Stimulated activated naive B cell treated with anti-CD40 and anti-IgM and Interleukin-4, amounts not matched to agents 10 μg/mL and 1 μg/mL and 100 μg/mL, for 72 hours (primary cell): ENCODE measurements at regions not wholly inside any gene's neighbourhood (a gene's known extent, or its start where the extent isn't known, plus 50 kb on each side); places are given as distances from the start of the nearest gene placed in this dataset.

Experiments used
- ATAC-seq, 2 donors: fragments of 150-1000 bp; cut with Tn5 transposase; replicated peaks; 2 replicates each; pipeline ENCODE4 v1.10.0; 2021; ENCODE audit warnings: moderate library complexity in 1 of 2
- DNase-seq: peaks from one replicate; pipeline ENCODE4 v3.0.0; 2021
- H3K27ac Mint-ChIP-seq: one replicate; pipeline ENCODE4 v1.8.0; 2022; ENCODE audit warnings: mild to moderate bottlenecking, mixed read lengths
- H3K27me3 Mint-ChIP-seq, 2 donors: one replicate each; pipeline ENCODE4 v1.8.0; 2022; ENCODE audit warnings: mixed read lengths in 2 of 2
- H3K36me3 Mint-ChIP-seq, 2 donors: one replicate each; pipeline ENCODE4 v1.8.0; 2022; ENCODE audit warnings: mixed read lengths in 2 of 2, mild to moderate bottlenecking in 1 of 2
- H3K4me1 Mint-ChIP-seq, 2 donors: one replicate each; pipeline ENCODE4 v1.8.0; 2022; ENCODE audit warnings: mixed read lengths in 2 of 2, mild to moderate bottlenecking in 1 of 2
- H3K4me3 Mint-ChIP-seq, 2 donors: one replicate each; pipeline ENCODE4 v1.8.0; 2022; ENCODE audit warnings: mild to moderate bottlenecking in 2 of 2, mixed read lengths in 2 of 2, moderate library complexity in 1 of 2
- H3K9me3 Mint-ChIP-seq, 2 donors: one replicate each; pipeline ENCODE4 v1.8.0; 2022; ENCODE audit warnings: mixed read lengths in 2 of 2, mild to moderate bottlenecking in 1 of 2

DNA sequence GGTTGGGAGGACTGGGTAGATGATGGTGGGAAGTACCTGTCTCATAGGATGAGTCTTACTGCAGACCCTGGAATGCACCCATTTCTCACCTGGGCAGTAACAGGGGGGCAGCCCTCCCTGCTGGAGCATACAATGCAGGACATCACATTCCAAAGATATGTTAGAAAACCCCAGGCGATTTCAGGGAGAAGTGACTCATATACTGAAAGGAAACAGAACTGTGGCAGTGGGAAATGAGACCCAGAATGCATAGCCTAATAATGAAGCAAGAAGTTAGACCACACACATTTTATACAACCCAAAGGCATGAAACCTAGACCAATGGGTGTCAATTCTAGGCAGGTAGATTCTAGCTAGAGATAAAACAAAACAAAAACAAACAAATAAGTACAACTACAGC, 402.7 kb downstream of the IRS2 start:
- H3K9me3 Mint-ChIP-seq: peaks cover 0 to 4% of the 10 kb centered on the region in 2 donors
- H3K4me3 Mint-ChIP-seq: no peak overlapping the region
- no peaks in the 10 kb centered on the region for H3K4me1 Mint-ChIP-seq
- ATAC-seq (no peak), DNase-seq (no peak)
- H3K27ac Mint-ChIP-seq: no peak overlapping the region
- H3K36me3 Mint-ChIP-seq: no peaks in the 10 kb centered on the region
- peaks cover 0 to 5% of the 10 kb centered on the region in 2 donors for H3K27me3 Mint-ChIP-seq

DNA sequence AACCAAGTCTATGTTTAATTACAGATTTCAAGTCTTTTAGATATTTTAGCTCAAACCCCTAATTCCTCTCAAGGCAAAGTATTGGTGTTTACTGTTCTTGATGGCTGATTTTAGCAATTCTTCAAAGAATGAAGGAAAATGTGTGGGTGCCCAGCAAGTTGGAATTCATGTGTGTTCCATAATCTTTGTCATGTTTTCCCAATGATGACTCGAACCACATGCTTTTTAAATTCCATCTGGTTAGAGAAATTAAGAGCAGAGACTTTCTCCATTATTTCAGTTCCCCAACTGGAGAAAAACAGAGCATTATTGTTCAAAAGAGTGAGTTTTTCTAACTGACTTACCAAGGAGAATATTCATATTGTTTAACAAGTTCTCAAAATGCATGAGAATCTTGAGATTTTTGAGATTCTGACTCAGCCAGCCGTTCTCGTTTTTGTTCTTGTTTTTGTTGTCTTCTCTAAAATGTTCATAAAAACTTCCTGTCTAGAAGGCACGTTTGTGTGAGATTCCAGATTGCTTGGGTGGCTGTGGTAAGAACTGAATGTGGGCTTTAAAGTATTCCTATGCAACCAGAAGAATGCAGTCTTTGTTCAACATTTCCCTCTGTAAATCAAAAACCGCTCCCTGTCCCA, 404.7 kb downstream of the IRS2 start:
- Mint-ChIP-seq H3K4me1 (no peaks in the 10 kb centered on the region), H3K27ac (no peak overlapping the region), H3K9me3 (peaks cover 0 to 4% of the 10 kb centered on the region in 2 donors), H3K4me3 (no peak overlapping the region), H3K36me3 (no peaks in the 10 kb centered on the region), H3K27me3 (peaks cover 0 to 5% of the 10 kb centered on the region in 2 donors)
- DNase-seq (no peak), ATAC-seq (no peak)

DNA sequence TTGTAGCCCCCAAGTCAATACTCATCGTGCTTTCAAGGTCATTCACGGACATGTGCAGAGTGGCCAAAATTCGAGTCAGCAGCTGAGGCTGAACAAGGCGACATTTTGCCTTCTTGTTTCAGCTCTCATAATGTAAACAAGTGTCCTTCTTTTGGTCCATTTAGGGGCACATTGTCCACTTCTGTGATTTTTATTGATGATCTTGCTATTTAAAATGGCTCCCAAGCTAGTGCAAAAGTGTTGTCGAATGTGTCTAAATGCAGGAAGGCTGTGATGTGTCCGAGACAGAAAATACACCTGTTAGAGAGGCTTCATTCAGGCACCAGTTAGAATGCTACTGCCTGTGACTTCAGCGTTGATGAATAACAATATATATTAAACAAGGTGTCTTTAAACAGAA, 405.9 kb downstream of the IRS2 start:
- no peak for DNase-seq
- H3K4me3 Mint-ChIP-seq: no peak overlapping the region

DNA sequence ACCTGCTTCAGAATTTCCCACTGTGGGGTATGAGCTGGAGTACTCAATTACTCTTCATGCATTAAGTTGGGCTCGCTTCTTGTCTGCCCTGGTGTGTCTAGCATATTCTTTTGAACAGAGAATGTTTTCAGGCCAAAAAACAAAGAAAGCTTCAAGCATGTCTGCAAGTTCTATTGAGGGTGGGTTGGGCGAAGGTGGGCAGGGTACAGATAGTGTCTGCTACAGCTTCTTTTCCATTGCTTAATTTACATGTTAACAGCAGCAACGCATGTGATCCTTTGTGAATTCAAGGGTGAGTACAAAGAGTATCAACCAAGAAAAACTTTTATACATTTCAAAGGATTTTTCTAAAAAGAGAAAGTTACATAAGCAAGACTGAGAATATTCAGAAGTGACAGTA, 406.5 kb downstream of the IRS2 start:
- peaks cover 0 to 4% of the 10 kb centered on the region in 2 donors for H3K9me3 Mint-ChIP-seq
- H3K27ac Mint-ChIP-seq: no peak overlapping the region
- peaks cover 0 to 5% of the 10 kb centered on the region in 2 donors for H3K27me3 Mint-ChIP-seq
- ATAC-seq: no peak
- no peaks in the 10 kb centered on the region for H3K4me1 Mint-ChIP-seq
- no peak overlapping the region for H3K4me3 Mint-ChIP-seq
- no peaks in the 10 kb centered on the region for H3K36me3 Mint-ChIP-seq
- DNase-seq: no peak

More for the DNA sequence above, 405.9 kb downstream of the IRS2 start:
- no peak overlapping the region for H3K27ac Mint-ChIP-seq
- H3K4me1 Mint-ChIP-seq: no peaks in the 10 kb centered on the region
- H3K27me3 Mint-ChIP-seq: peaks cover 0 to 5% of the 10 kb centered on the region in 2 donors
- ATAC-seq: no peak
- no peaks in the 10 kb centered on the region for H3K36me3 Mint-ChIP-seq
- H3K9me3 Mint-ChIP-seq: peaks cover 0 to 4% of the 10 kb centered on the region in 2 donors

DNA sequence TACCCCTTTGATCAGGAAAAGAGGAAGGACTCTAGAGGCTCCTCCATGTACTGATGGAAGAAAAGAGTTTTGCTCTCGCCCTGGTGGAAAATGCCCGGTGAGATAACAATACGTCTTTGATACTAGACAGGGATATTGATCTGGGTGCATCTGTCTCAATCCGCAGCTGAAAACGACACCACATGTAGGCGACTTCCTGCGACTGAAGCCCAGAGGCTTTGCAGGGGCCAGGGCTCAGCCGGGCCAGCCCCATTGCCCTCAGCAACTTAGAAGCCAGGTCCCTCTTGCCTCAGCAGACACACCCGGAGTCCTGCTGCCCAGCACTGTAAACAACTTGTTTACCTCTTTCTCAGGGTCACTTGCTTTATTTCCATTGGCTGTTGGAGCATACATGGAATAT, 409.4 kb downstream of the IRS2 start:
- H3K36me3 Mint-ChIP-seq: no peaks in the 10 kb centered on the region
- H3K27ac Mint-ChIP-seq: no peak overlapping the region
- no peaks in the 10 kb centered on the region for H3K4me1 Mint-ChIP-seq
- no peak overlapping the region for H3K4me3 Mint-ChIP-seq
- H3K9me3 Mint-ChIP-seq: peaks cover 0 to 2% of the 10 kb centered on the region in 2 donors
- DNase-seq: no peak
- no peak for ATAC-seq
- H3K27me3 Mint-ChIP-seq: no peaks in the 10 kb centered on the region

DNA sequence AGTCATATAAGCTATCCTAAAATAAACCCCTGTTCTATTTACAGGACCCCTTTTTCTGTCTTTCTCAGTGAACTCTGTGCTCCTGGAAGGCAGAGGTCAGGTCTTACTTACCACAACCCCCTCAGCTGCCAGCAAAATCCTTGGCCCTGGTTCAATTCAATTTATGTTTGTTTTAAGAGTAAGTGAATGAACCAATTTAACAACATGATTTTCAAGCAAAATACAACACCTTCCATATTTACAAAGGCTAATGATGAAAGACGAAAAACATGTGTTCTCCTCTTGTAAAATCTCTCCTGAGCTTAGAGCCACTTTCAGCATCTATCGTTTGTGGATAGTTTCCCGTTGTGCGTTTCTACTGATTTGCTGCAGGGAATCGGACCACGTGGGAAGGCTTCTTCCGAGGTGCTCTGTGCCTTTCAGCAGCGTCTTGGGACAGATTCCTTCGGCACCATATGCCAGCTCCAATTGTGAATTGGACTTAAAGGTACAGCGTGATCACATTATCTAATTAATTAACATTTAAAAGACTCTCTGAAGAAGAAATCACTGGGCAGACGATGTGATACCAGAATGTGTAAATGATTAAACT, 411.7 kb downstream of the IRS2 start:
- DNase-seq (no peak), ATAC-seq (no peak)
- Mint-ChIP-seq H3K36me3 (no peaks in the 10 kb centered on the region), H3K4me3 (no peak overlapping the region), H3K27me3 (no peaks in the 10 kb centered on the region), H3K9me3 (peaks cover 0 to 2% of the 10 kb centered on the region in 2 donors), H3K4me1 (no peaks in the 10 kb centered on the region), H3K27ac (no peak overlapping the region)

DNA sequence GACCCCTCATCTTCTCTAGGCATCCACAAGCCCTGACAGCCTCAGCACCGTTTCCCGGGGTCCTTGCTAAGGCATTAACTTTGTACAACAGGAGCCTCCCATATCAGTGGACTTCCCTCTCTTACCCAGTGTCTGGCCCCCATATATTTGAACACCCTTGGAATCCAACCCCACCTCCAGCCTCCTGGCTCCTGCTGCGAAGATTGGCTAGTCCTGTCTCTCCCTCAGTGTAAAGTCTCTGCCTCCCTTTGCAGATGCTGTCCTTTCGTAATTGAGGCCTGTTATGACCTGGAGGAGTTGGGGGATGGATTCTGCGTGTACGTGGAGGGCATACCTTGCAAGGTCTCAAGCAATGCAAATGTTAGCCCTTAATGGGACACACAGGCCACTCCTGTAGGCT, 413.7 kb downstream of the IRS2 start:
- DNase-seq (no peak), ATAC-seq (no peak)
- Mint-ChIP-seq H3K4me3 (no peak overlapping the region), H3K4me1 (no peaks in the 10 kb centered on the region), H3K36me3 (no peaks in the 10 kb centered on the region), H3K9me3 (peaks cover 0 to 2% of the 10 kb centered on the region in 2 donors), H3K27me3 (no peaks in the 10 kb centered on the region), H3K27ac (no peak overlapping the region)

DNA sequence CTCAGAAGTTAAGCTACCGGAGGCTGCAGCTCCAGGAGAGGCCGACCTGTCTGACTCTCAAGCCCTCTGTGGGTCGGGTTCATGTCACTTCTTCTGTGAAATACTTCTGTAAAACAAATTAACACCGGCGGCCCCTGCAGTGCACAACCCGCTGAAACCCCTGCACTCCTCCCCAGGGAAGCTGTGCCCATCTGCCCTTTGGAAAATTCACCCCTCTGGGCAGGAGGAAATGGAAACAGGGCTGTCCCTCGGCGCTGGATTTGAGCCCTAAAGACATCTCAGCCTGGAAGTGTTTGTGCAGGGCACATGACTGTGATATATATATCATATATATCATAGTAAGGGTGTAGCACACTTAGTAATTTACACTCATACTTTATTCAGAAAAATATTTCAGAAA, 415.3 kb downstream of the IRS2 start:
- no peaks in the 10 kb centered on the region for H3K4me1 Mint-ChIP-seq
- no peaks in the 10 kb centered on the region for H3K27me3 Mint-ChIP-seq
- ATAC-seq: no peak

DNA sequence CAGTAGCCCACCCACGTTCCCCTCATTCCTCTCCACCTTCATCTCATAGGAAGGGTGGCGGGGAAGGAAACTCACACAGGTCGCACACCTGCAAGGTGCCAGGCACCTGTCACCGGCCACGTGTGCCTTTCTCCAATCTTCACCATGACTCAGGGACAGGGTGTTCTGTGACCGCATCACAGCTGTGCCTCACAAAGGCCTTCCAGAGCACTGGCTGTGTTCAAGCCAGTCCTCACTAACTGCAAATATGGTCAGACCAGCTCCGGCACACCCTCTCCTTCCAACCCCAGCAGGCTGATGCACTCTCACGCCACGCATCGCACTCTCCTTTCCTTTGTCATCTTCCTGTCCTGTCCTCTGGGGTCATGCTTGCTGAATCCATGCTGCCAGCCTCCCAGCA, 415.9 kb downstream of the IRS2 start:
- ATAC-seq (no peak), DNase-seq (no peak)
- H3K27ac Mint-ChIP-seq: no peak overlapping the region
- no peaks in the 10 kb centered on the region for H3K36me3 Mint-ChIP-seq
- H3K4me3 Mint-ChIP-seq: no peak overlapping the region
- H3K9me3 Mint-ChIP-seq: peaks cover 4% of the 10 kb centered on the region in 2 donors
- H3K27me3 Mint-ChIP-seq: no peaks in the 10 kb centered on the region
- no peaks in the 10 kb centered on the region for H3K4me1 Mint-ChIP-seq

More for the DNA sequence above, 415.3 kb downstream of the IRS2 start:
- no peaks in the 10 kb centered on the region for H3K36me3 Mint-ChIP-seq
- no peak overlapping the region for H3K27ac Mint-ChIP-seq
- no peak overlapping the region for H3K4me3 Mint-ChIP-seq
- peaks cover 1 to 2% of the 10 kb centered on the region in 2 donors for H3K9me3 Mint-ChIP-seq
- no peak for DNase-seq

DNA sequence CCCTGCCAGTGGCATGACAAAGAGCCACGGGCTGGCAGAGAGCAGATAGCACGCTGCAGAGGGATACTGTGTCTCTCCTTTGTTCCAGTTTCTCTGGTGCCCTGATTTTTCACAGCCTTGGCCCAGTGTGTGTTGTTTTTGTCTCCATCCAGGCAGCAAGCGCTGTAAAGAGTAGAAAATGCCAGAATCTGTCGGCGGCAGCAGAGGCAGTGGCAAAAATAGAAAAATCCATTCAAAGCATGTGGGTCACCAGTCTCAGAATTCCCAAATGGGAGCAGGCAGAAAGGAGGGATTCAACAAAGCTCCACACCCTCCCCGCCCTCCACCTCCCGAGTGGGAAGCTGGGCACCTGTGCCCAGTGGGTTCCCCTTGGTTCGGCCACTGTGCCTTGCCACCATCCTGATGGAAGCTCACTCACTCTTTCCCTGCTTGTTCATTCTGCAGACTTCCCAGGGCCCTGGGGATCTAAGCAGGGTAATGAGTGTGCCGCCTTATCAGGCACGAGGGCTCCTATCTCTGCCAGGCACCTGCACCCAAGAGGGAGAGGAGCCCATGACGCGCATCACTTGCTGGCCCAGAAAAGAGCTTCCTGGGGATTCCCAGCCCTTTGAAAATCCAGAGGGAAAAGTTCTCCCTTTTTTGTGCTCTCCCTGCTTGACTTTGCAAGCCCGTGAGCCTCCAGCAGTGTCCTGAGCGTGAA, 416.9 kb downstream of the IRS2 start:
- H3K4me3 Mint-ChIP-seq: no peak overlapping the region
- no peaks in the 10 kb centered on the region for H3K27me3 Mint-ChIP-seq
- H3K36me3 Mint-ChIP-seq: no peaks in the 10 kb centered on the region
- ATAC-seq (no peak), DNase-seq (no peak)
- H3K27ac Mint-ChIP-seq: no peak overlapping the region
- H3K4me1 Mint-ChIP-seq: no peaks in the 10 kb centered on the region
- peaks cover 4 to 7% of the 10 kb centered on the region in 2 donors for H3K9me3 Mint-ChIP-seq

DNA sequence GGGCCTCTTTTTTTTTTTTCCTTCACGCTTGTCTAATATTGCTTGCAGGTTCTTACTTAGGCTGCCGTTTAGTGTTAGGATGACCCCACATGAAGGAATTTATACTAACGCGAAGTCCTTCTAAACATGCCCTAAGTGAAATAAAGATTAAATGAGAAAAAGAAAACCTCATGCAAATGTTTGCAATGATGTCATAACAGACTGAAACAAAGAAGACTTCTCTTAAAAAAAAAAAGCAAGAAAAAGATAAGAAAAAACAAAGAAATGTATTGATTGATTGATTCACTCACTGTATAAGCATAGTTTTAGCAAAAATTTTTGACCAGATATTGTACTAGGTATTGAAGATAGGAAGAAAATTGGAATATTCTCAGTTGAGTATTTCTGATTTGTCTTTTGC, 418.2 kb downstream of the IRS2 start:
- DNase-seq: no peak
- Mint-ChIP-seq H3K27ac (no peak overlapping the region), H3K9me3 (peaks cover 4 to 8% of the 10 kb centered on the region in 2 donors), H3K36me3 (no peaks in the 10 kb centered on the region), H3K27me3 (no peaks in the 10 kb centered on the region), H3K4me3 (no peak overlapping the region), H3K4me1 (no peaks in the 10 kb centered on the region)
- ATAC-seq: no peak

DNA sequence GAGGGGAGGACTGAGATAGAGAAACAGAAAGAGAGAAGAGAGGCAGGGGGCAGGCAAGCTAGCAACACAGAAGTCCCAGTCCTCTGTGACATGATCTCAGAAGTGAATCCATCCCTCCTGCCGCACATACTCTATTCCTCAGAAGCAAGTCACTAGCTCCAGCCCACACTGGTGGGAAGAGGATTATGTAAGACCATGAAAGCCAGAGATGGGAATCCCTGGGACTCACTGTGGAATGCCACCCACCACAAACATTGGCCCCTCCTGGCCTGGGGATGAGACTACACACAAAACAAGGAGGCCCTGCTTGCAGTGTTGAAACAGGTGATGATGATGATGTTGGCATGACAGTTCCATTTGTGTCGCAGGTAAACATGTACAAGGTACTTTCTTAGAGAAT, 419.9 kb downstream of the IRS2 start:
- no peak for ATAC-seq
- Mint-ChIP-seq H3K9me3 (peaks cover 3 to 8% of the 10 kb centered on the region in 2 donors), H3K4me1 (no peaks in the 10 kb centered on the region), H3K36me3 (no peaks in the 10 kb centered on the region), H3K27ac (no peak overlapping the region), H3K27me3 (no peaks in the 10 kb centered on the region), H3K4me3 (no peak overlapping the region)
- DNase-seq: no peak

DNA sequence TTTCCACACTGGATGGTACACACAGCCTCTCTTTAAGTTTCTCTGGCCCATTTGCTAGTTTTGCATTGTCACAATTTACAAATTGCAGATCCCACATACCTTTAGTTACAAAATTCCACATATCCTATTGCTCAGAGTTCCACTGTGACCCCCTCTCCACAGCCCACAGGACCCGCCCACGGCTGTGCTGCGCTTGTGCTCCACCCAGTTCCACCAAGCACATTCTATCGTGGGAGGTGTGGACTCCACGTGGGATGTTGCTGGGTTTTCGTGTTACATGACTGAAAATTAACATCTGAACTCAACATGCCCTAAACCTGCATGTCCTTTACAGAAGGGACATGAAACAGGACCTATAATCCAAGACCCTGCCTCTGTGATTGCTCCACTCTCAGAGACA, 423.0 kb downstream of the IRS2 start:
- H3K27ac Mint-ChIP-seq: no peak overlapping the region
- no peak for ATAC-seq

DNA sequence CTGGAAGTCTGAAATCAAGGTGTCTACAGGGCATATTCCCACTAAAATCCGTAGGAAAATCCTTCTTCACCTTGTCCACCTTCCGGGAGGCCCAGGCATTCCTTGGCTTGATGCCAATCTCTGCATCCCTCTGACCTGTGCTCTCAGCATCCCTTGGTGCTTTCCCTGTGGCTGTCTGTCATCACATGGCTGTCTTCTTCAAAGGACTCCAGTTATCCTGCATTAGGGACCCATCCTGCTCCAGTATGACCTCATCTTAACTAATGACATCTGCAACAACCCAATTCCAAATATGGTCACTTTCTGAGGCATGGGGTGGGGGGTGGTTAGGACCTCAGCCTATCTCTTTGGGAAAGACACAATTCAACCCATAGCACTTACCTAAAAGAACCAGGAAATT, 423.8 kb downstream of the IRS2 start:
- no peaks in the 10 kb centered on the region for H3K27me3 Mint-ChIP-seq
- ATAC-seq (no peak), DNase-seq (no peak)
- no peaks in the 10 kb centered on the region for H3K4me1 Mint-ChIP-seq
- peaks cover 3 to 8% of the 10 kb centered on the region in 2 donors for H3K9me3 Mint-ChIP-seq
- H3K4me3 Mint-ChIP-seq: no peak overlapping the region
- no peak overlapping the region for H3K27ac Mint-ChIP-seq
- no peaks in the 10 kb centered on the region for H3K36me3 Mint-ChIP-seq

More for the DNA sequence above, 423.0 kb downstream of the IRS2 start:
- Mint-ChIP-seq H3K4me3 (no peak overlapping the region), H3K36me3 (no peaks in the 10 kb centered on the region), H3K9me3 (peaks cover 3 to 8% of the 10 kb centered on the region in 2 donors), H3K4me1 (no peaks in the 10 kb centered on the region), H3K27me3 (no peaks in the 10 kb centered on the region)
- no peak for DNase-seq
